ENCODE measurements at regions not wholly inside any gene's neighbourhood (a gene's known extent, or its start where the extent isn't known, plus 50 kb on each side); places are given as distances from the start of the nearest gene placed in this dataset.

GRCh38 chrX:132539611-132540010 is 50.8 kb upstream of the MBNL3 start (continued):
- no peak for TF ChIP-seq TCF3 (IDR thresholded peaks at IDR 0.05; ENCODE audit: borderline replicate concordance, insufficient read depth, low read depth, low read length)
